ENCODE measurements at regions not wholly inside any gene's neighbourhood (a gene's known extent, or its start where the extent isn't known, plus 50 kb on each side); places are given as distances from the start of the nearest gene placed in this dataset.

DNA sequence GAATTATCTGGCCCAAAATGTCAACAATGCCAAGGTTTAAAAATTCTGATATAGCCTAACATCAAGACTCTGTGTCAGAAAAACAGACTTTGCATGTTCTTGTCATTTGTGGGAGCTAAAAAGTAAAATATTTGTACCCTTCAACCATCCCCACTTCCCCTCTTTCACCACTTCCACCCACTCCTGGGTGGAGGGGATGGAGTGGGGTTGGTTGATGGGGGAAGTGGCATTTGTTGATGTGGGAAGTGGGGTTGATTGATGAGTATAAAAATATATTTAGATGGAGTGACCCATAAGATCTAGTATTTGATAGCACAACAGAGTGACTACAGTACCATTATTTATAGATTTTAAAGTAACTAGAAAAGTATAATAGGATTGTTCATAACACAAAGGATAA, 55.0 kb upstream of the C9orf72 start:
- no peaks in the 10 kb centered on the region for H3K4me1 ChIP-seq (ENCODE audit: insufficient read depth, low read length, poor library complexity, severe bottlenecking)
- no peak overlapping the region for H3K4me2 ChIP-seq (ENCODE audit: low read depth, low read length, poor library complexity, severe bottlenecking)
- no peak overlapping the region for H2AFZ ChIP-seq (ENCODE audit: low read length)
- no peaks in the 10 kb centered on the region for H3F3A ChIP-seq (ENCODE audit: low read depth)
- no peaks in the 10 kb centered on the region for H3K27me3 ChIP-seq (ENCODE audit: insufficient read depth, low read length, poor library complexity, severe bottlenecking)
- H4K20me1 ChIP-seq (ENCODE audit: insufficient read depth, low read length, poor library complexity, severe bottlenecking) = no peaks in the 10 kb centered on the region
- no peaks in the 10 kb centered on the region for H3K9me2 ChIP-seq (replicated peaks; ENCODE audit: low read depth, low read length)
- H3K36me3 ChIP-seq (ENCODE audit: insufficient read depth, low read length) = no peaks in the 10 kb centered on the region
- no peak for TF ChIP-seq EZH2phosphoT487 (IDR thresholded peaks at IDR 0.05; ENCODE audit: borderline replicate concordance)
- TF ChIP-seq, protein P1, sequence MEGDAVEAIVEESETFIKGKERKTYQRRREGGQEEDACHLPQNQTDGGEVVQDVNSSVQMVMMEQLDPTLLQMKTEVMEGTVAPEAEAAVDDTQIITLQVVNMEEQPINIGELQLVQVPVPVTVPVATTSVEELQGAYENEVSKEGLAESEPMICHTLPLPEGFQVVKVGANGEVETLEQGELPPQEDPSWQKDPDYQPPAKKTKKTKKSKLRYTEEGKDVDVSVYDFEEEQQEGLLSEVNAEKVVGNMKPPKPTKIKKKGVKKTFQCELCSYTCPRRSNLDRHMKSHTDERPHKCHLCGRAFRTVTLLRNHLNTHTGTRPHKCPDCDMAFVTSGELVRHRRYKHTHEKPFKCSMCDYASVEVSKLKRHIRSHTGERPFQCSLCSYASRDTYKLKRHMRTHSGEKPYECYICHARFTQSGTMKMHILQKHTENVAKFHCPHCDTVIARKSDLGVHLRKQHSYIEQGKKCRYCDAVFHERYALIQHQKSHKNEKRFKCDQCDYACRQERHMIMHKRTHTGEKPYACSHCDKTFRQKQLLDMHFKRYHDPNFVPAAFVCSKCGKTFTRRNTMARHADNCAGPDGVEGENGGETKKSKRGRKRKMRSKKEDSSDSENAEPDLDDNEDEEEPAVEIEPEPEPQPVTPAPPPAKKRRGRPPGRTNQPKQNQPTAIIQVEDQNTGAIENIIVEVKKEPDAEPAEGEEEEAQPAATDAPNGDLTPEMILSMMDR (conservative IDR thresholded peaks at IDR 0.05; ENCODE audit: low read length) = no peak
- H3K79me2 ChIP-seq (ENCODE audit: insufficient read depth, low read length) = no peaks in the 10 kb centered on the region
- no peak overlapping the region for H3K9ac ChIP-seq (ENCODE audit: low read depth, low read length, poor library complexity, severe bottlenecking)
- no peak overlapping the region for H3K4me3 ChIP-seq (ENCODE audit: low read length, poor library complexity, severe bottlenecking)
- no peaks in the 10 kb centered on the region for H3K9me3 ChIP-seq (ENCODE audit: insufficient read depth, low read depth, low read length)

DNA sequence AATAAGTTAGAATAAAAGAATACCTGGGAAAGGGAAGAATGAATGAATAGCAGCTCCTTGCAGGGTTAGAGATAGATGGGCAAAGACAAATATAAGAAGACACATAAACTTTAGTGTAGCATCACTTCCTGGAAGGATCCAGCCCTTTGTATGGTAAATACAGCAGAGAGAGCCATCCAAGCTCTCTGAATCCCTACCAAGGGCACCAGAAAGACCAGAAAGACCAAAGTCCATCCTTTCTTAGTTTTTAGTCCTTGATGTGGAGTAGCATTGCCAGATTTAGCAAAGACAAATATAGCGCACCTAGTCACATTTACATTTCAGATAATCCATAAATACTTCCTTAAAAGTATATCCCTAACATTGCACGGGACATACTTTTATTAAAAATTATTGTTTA, 56.1 kb upstream of the C9orf72 start:
- H2AFZ ChIP-seq (ENCODE audit: low read length) = no peak overlapping the region
- no peaks in the 10 kb centered on the region for H4K20me1 ChIP-seq (ENCODE audit: insufficient read depth, low read length, poor library complexity, severe bottlenecking)
- H3K4me3 ChIP-seq (ENCODE audit: low read length, poor library complexity, severe bottlenecking) = no peak overlapping the region
- H3K9ac ChIP-seq (ENCODE audit: low read depth, low read length, poor library complexity, severe bottlenecking) = no peak overlapping the region
- no peaks in the 10 kb centered on the region for H3K9me2 ChIP-seq (replicated peaks; ENCODE audit: low read depth, low read length)
- H3K79me2 ChIP-seq (ENCODE audit: insufficient read depth, low read length) = no peaks in the 10 kb centered on the region
- no peak overlapping the region for H3K4me2 ChIP-seq (ENCODE audit: low read depth, low read length, poor library complexity, severe bottlenecking)
- no peaks in the 10 kb centered on the region for H3K4me1 ChIP-seq (ENCODE audit: insufficient read depth, low read length, poor library complexity, severe bottlenecking)
- H3K9me3 ChIP-seq (ENCODE audit: insufficient read depth, low read depth, low read length) = no peaks in the 10 kb centered on the region
- H3K36me3 ChIP-seq (ENCODE audit: insufficient read depth, low read length) = no peaks in the 10 kb centered on the region
- H3K27me3 ChIP-seq (ENCODE audit: insufficient read depth, low read length, poor library complexity, severe bottlenecking) = no peaks in the 10 kb centered on the region
- H3F3A ChIP-seq (ENCODE audit: low read depth) = no peaks in the 10 kb centered on the region
- TF ChIP-seq, protein P1 (conservative IDR thresholded peaks at IDR 0.05; ENCODE audit: low read length) = no peak
- TF ChIP-seq EZH2phosphoT487 (IDR thresholded peaks at IDR 0.05; ENCODE audit: borderline replicate concordance) = no peak

DNA sequence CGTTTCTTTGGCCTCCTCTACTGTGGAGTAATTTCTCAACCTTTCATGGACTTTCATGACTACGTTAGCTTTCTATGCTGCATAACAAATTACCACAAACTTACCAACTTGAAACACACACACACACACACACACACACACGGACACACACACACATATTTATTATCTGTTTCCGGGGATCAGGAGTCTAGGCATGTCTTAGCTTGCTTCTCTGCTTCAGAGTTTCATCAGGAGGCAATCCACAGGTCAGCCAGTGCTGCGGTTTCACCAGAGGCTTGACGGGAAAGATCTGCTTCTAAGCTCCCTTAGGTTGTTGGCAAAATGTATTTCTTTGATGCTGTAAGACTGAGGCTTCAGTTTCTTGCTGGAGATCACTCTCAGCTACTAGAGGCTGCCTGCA, 59.0 kb upstream of the C9orf72 start:
- H3F3A ChIP-seq (ENCODE audit: low read depth) = no peaks in the 10 kb centered on the region
- no peaks in the 10 kb centered on the region for H4K20me1 ChIP-seq (ENCODE audit: insufficient read depth, low read length, poor library complexity, severe bottlenecking)
- no peaks in the 10 kb centered on the region for H3K79me2 ChIP-seq (ENCODE audit: insufficient read depth, low read length)
- no peak overlapping the region for H2AFZ ChIP-seq (ENCODE audit: low read length)
- no peak overlapping the region for H3K9ac ChIP-seq (ENCODE audit: low read depth, low read length, poor library complexity, severe bottlenecking)
- no peaks in the 10 kb centered on the region for H3K27me3 ChIP-seq (ENCODE audit: insufficient read depth, low read length, poor library complexity, severe bottlenecking)
- H3K4me1 ChIP-seq (ENCODE audit: insufficient read depth, low read length, poor library complexity, severe bottlenecking) = no peaks in the 10 kb centered on the region
- H3K9me3 ChIP-seq (ENCODE audit: insufficient read depth, low read depth, low read length) = no peaks in the 10 kb centered on the region
- H3K9me2 ChIP-seq (replicated peaks; ENCODE audit: low read depth, low read length) = no peaks in the 10 kb centered on the region
- no peaks in the 10 kb centered on the region for H3K36me3 ChIP-seq (ENCODE audit: insufficient read depth, low read length)
- H3K4me3 ChIP-seq (ENCODE audit: low read length, poor library complexity, severe bottlenecking) = no peak overlapping the region
- TF ChIP-seq, protein P1 (conservative IDR thresholded peaks at IDR 0.05; ENCODE audit: low read length) = no peak
- TF ChIP-seq EZH2phosphoT487 (IDR thresholded peaks at IDR 0.05; ENCODE audit: borderline replicate concordance) = no peak
- H3K4me2 ChIP-seq (ENCODE audit: low read depth, low read length, poor library complexity, severe bottlenecking) = no peak overlapping the region

All from Loucy (cell line).